ENCODE measurements at regions not wholly inside any gene's neighbourhood (a gene's known extent, or its start where the extent isn't known, plus 50 kb on each side); places are given as distances from the start of the nearest gene placed in this dataset.

- in situ Hi-C loops (cut with MboI) = no loop called here
- H3K4me1 ChIP-seq (ENCODE audit: control insufficient read depth, insufficient read depth, low read length) = no peaks in the 10 kb centered on the region
- FAIRE-seq = no peak
- no peak for TF ChIP-seq KDM1A (IDR thresholded peaks at IDR 0.05; ENCODE audit: borderline replicate concordance)
- TF ChIP-seq NFIC (IDR thresholded peaks at IDR 0.05; ENCODE audit: low read depth, low read length) = no peak
- TF ChIP-seq MEF2B (IDR thresholded peaks at IDR 0.05; ENCODE audit: partially characterized antibody, poor library complexity, severe bottlenecking) = no peak
- TF ChIP-seq, protein P1, sequence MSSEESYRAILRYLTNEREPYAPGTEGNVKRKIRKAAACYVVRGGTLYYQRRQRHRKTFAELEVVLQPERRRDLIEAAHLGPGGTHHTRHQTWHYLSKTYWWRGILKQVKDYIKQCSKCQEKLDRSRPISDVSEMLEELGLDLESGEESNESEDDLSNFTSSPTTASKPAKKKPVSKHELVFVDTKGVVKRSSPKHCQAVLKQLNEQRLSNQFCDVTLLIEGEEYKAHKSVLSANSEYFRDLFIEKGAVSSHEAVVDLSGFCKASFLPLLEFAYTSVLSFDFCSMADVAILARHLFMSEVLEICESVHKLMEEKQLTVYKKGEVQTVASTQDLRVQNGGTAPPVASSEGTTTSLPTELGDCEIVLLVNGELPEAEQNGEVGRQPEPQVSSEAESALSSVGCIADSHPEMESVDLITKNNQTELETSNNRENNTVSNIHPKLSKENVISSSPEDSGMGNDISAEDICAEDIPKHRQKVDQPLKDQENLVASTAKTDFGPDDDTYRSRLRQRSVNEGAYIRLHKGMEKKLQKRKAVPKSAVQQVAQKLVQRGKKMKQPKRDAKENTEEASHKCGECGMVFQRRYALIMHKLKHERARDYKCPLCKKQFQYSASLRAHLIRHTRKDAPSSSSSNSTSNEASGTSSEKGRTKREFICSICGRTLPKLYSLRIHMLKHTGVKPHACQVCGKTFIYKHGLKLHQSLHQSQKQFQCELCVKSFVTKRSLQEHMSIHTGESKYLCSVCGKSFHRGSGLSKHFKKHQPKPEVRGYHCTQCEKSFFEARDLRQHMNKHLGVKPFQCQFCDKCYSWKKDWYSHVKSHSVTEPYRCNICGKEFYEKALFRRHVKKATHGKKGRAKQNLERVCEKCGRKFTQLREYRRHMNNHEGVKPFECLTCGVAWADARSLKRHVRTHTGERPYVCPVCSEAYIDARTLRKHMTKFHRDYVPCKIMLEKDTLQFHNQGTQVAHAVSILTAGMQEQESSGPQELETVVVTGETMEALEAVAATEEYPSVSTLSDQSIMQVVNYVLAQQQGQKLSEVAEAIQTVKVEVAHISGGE (CRISPR knock-in tag; IDR thresholded peaks at IDR 0.05) = no peak
- TF ChIP-seq CTCF (IDR thresholded peaks at IDR 0.05 in 2 of 3, conservative IDR thresholded peaks at IDR 0.05 in 1 of 3; ENCODE audit: control insufficient read depth in 2 of 3, extremely low read depth in 1 of 3, insufficient read depth in 1 of 3, low read depth in 3 of 3, low read length in 3 of 3) = no peak
- TF ChIP-seq ZNF217 (IDR thresholded peaks at IDR 0.05) = no peak
- no peak for TF ChIP-seq ZNF622 (IDR thresholded peaks at IDR 0.05)
- no peak for TF ChIP-seq GATAD2B (conservative IDR thresholded peaks at IDR 0.05; ENCODE audit: low read depth)
- TF ChIP-seq PKNOX1 (IDR thresholded peaks at IDR 0.05) = no peak
- no peak for TF ChIP-seq CHD4 (IDR thresholded peaks at IDR 0.05)
- TF ChIP-seq ZNF592 (IDR thresholded peaks at IDR 0.05) = no peak
- TF ChIP-seq JUND (IDR thresholded peaks at IDR 0.05; ENCODE audit: low read depth, low read length) = no peak
- no peak for TF ChIP-seq BHLHE40 (IDR thresholded peaks at IDR 0.05; ENCODE audit: borderline replicate concordance in 1 of 2, low read depth in 2 of 2, low read length in 1 of 2)
These were observed 243.5 kb downstream of the FOXL1 start for GRCh38 chr16:86821895-86822294.

More at GRCh38 chr16:86821895-86822294, 243.5 kb downstream of the FOXL1 start:
- ATAC-seq (no peak), DNase-seq (ENCODE audit: low read depth, low spot score) (no peak)
- RAD21 ChIA-PET (ENCODE audit: unreplicated experiment) = no interaction called here
- H3K36me3 ChIP-seq (ENCODE audit: control insufficient read depth in 2 of 2, insufficient read depth in 2 of 2, low read length in 1 of 2) = no peaks in the 10 kb centered on the region
- H3K9ac ChIP-seq (ENCODE audit: control insufficient read depth, insufficient read depth, low read length) = no peak overlapping the region
- H4K20me1 ChIP-seq (ENCODE audit: control insufficient read depth, insufficient read depth) = no peaks in the 10 kb centered on the region
- POLR2A ChIA-PET = no interaction called here
- no peaks in the 10 kb centered on the region for H3K9me3 ChIP-seq (replicated peaks; ENCODE audit: control insufficient read depth, insufficient read depth, low read length)
- intact Hi-C loops (cut with micrococcal nuclease; ENCODE audit: unreplicated experiment) = no loop called here
- BruUV-seq (replicated peaks) = no TSS peak
- no peak overlapping the region for H3K4me3 ChIP-seq
- no peak overlapping the region for H2AFZ ChIP-seq (ENCODE audit: control insufficient read depth, low read depth, low read length)
- 52% methylated on average over 2 of the region's 2 CpGs for WGBS (ENCODE audit: insufficient coverage, insufficient replicate concordance, low lambda C conversion rate, missing lambda C conversion rate)
- no peak overlapping the region for H3K4me2 ChIP-seq (ENCODE audit: control insufficient read depth, insufficient read depth)
- CTCF ChIA-PET = no interaction called here
- SMC1A ChIA-PET (ENCODE audit: uncharacterized antibody, unreplicated experiment) = no interaction called here
- no peak overlapping the region for H3K27ac ChIP-seq (ENCODE audit: control insufficient read depth, insufficient read depth)
- no peaks in the 10 kb centered on the region for H3K79me2 ChIP-seq (ENCODE audit: control insufficient read depth, insufficient read depth, low read length)
- no peaks in the 10 kb centered on the region for H3K27me3 ChIP-seq (replicated peaks in 1 of 2; ENCODE audit: control insufficient read depth in 2 of 2, insufficient read depth in 2 of 2, low read length in 1 of 2)
